ENCODE measurements at regions not wholly inside any gene's neighbourhood (a gene's known extent, or its start where the extent isn't known, plus 50 kb on each side); places are given as distances from the start of the nearest gene placed in this dataset.
"Not testable (repeated sequence)": the region's sequence is repeated elsewhere in the genome, so short reads cannot be mapped to it uniquely, and the experiment has no call there.

DNA sequence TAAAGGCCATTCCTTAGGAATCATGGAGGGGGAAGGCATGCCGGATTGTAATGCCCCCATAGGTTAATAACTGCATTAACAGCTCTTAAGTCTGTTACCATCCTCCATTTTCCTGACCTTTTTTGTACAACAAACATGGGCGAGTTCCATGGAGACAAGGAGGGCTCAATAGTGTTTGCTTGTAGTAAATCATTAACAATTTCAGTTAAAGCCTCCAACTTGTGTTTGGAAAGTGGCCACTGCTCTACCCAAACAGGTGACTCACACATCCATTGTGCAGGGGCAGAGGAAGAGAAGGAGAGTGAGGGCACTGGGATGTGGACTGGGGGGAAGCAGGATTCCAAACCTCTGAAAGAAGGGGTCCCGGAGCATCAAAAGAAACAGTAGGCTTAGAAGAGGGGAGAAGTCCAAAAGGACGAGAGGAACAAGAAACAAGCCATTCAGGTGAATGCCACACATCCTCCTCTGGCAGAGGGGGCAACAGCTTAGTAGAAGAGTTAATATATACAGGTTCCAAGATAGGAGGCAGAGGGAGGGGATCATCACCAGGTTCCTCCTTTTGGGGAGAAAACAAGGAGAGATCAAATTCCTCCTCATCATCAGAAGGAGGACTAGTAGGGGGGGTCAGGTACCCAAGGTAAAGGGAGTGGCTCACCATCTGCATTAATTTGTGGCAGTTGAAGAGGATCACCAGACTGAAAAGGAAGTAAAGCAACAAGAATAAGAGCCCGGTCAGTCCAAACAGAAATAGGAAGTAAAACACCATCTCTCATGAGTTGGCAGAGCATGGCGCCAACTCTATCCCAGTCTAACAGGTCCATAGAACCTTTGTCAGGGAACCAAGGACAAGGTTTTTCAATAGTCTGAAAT, 189.4 kb upstream of the RAI14 start:
- DNase-seq; ATAC-seq; intact Hi-C loops (cut with micrococcal nuclease): not testable (repeated sequence)

DNA sequence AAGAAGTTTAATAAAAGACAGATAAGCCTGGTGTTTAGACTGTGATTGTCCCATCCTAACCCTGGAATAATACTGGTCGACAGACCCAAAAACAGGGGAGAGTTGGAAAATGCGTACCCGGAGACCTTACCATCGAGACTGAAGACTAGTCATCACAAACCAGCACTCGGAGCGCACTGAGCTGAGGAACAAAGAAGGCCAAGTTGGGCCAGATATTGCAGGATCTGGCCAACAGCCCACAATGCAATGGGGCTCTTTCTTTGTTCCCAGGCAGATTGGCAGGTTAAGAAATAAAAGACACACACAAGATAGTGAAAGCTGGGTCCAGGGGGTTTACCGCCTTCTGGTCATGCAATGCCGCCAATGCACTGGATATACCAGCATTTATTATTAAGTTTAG, 188.7 kb upstream of the RAI14 start:
- intact Hi-C loops (cut with micrococcal nuclease): no loop called here
- DNase-seq (no peak), ATAC-seq (no peak)

DNA sequence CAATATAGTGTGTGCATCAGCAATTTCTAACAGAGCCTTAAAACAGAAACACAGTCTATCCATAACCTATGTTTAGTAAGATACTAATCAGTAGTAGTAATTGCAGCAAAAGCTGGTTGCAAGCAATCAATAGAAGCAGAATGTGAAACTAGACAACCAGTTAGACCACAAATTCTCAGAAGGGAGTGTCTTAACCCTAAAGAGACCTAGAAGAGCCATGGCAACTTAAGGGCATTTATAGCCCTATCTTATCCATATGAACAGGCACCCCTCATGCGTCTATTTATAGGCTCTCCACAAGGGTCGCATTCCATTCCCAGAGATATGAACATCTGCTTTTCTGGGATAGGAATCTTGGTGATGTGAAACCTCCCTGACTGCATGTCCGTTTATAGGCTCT, 188.1 kb upstream of the RAI14 start:
- DNase-seq; ATAC-seq; intact Hi-C loops (cut with micrococcal nuclease): not testable (repeated sequence)

DNA sequence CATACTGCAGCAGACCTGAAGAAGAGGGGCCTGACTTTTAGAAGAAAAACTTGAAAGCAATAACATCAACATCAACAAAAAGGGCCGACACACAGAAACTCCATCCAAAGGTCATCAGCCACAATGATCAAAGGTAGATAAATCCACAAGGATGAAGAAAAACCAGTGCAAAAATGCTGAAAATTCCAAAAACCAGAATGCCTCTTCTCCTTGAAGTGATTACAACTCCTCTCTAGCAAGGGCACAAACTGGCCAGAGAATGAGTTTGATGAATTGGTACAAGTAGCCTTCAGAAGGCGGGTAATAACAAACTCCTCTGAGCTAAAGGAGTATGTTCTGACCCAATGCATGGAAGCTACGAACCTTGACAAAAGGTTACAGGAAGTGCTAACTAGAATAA, 186.2 kb upstream of the RAI14 start:
- intact Hi-C loops (cut with micrococcal nuclease): no loop called here
- ATAC-seq: no peak
- DNase-seq: no peak

DNA sequence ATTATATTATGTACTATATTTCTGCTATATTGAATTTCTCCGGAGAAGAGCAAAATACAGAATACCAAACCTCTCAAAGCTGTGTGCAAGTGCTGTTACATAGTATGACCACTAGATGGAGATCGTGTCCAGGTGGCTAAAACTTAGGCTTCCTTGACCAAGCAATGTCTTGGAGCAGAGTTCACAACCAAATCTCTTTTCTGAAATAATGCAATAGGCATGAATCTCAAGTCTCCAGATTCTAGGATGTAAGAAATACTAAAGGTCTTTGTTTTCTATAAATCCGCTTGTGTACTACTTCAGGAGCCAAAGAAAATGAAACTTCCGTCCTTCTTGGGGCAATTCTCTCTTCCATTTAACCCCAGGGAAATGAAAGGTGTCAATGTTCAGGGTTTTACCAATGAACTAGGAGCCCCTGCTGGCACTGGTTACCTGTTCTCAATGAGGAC, 181.5 kb upstream of the RAI14 start:
- intact Hi-C loops (cut with micrococcal nuclease): no loop called here
- ATAC-seq (peak; percentile 66), DNase-seq (no peak)

DNA sequence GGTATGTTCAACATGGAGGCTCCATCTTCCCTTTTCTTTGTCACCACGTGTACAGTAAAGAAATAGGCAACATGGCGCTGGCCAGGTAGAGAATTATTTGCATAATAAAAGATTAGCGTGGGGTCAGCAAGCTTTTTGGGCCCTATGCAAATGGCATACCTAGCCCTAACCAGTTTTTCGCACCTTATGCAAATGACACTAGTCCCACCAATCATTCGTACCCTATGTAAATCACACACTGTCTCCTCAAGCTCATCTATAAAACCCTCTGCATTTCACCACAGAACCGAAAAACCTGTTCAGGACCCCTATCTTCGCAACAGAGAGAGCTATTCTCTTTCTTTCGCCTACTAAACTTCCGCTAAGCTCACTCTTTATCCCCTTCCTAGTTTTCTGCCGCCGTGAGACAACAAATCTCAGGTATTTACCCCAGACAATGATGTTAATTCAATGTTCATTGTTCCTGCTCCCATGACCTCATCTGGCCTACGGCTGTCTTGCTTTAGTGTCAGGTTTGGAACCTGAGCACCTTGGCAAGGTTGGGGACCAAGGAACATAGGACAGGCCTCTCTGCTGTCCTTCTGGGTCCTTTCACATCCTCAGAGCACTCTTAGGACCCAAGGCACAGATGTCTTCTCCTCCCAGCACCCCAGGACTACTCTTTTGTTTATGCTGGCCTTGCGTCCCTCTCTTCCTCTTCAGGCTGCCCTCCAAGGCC, 180.7 kb upstream of the RAI14 start:
- DNase-seq (no peak), ATAC-seq (no peak)
- intact Hi-C loops (cut with micrococcal nuclease): no loop called here

DNA sequence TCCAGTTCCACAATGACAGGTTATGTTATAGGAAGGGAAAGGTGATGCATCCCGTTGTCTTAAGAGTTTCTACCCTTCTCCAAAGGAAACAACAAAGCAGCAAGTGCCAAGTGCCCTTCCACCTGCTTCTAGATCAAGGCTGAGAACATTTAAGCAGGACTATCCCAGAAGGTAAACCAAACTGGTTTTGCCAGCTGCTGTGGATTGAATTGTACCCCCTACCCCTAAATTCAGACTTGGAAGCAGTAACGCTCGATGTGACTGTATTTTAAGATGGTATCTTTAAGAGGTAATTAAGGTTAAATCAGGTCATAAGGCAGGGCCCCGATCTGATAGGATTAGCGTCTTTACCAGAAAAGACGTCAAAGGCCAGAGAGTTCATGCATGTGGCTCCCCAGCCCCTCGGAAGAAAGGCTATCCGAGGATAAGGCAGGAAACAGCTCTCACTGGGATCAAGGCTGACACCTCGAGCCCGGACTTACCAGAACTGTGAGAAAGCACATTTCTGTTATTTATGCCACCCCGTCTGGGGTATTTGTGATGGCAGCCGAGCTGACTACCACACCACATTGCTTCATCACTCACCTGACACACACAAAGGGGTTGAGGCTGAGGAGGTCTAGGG, 179.1 kb upstream of the RAI14 start:
- intact Hi-C loops (cut with micrococcal nuclease): no loop called here
- ATAC-seq (no peak), DNase-seq (no peak)

DNA sequence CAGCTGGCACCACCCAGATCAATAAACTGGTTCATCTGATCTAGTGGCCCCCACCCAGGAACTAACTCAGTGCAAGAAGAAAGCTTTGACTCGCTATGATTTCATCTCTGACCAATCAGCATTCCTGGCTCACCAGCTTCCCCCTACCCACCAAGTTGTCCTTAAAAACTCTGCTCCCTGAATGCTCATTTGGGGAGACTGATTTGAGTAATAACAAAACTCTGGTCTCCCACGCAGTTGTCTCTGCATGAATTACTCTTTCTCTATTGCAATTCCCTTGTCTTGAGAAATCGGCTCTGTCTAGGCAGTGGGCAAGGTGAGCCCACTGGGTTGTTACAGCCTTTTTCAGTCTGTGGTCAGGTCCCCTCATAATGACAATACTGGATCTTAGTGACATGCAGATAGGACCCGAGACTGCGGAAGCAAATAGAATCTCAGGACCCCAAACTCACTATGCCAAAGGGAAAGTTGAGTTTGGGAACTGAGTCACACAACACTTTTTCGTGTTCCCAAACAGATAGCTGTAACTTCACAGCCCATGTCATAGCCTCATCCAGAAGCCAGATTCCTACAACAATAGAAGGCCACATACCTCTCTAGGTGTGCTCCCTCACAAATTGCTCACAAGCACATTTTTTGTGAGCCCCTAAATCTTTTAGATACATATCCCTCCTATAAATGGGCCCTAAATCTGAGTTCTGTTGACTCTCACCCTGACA, 175.2 kb upstream of the RAI14 start:
- ATAC-seq (no peak), DNase-seq (no peak)
- intact Hi-C loops (cut with micrococcal nuclease): loop anchor here (10.0 kb wide), 1 partner anchor 524 kb away; no protein-coding TSS in a partner anchor

DNA sequence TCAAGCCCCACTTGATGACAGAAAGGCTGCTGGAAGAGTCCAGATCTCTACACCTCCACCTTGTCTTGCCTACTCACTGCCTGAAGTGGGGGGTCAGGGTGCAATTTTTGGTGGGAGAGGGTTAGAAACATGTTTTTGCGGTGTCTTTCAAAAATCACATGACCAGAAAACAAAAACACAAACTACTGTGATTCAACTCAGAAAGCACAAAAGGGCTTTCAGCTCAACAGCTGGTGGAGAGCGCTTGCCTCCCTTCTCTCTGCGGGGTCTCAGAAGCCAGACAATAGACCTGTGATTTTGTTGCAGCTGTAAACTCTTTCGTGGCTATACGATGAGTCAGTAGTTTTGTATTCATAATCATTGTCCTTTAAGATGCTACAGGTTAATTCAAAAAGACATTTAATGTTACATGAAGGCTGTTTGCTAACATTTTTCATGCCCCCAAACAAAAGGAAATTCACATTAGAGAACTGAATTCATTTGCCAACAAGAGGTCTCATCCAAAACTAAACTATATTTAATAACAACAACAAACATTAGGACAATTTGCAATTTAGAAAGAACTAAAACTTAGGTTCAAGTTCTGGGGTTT, 172.6 kb upstream of the RAI14 start:
- intact Hi-C loops (cut with micrococcal nuclease): loop anchor here (10.0 kb wide), 1 partner anchor 521 kb away; no protein-coding TSS in a partner anchor
- ATAC-seq: no peak
- DNase-seq: no peak

DNA sequence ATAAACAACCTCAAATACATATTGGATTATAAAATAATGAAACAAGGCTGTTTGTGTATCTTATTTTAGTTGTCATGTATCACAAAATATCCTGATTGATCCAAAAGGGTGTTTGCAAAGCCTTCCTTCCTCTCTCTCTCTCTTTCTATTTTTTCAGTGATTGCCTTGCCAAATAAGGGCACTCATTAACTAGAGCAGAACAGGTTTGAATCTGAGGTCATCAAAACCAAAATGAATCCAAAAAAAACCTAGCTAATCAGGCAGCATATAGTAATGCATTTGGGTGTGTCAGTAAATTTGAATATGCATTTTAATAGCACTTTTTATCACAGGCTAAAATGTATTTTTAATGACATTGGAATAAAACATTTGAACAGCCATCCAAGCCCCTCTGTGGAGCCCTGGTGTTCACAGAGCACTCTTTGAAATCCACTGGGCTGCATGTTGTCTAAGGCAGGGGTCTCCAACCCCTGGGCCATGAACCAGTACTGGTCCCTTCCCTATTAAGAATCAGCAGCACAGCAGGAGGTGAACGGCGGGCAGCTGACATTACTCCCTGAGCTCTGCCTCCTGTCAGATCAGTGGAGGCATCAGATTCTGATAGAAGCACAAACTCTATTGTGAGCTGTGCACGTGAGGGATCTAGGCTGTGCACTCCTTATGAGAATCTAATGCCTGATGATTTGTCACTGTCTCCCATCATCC, 171.8 kb upstream of the RAI14 start:
- DNase-seq (no peak), ATAC-seq (no peak)
- intact Hi-C loops (cut with micrococcal nuclease): loop anchor here (10.0 kb wide), 1 partner anchor 520 kb away; no protein-coding TSS in a partner anchor

DNA sequence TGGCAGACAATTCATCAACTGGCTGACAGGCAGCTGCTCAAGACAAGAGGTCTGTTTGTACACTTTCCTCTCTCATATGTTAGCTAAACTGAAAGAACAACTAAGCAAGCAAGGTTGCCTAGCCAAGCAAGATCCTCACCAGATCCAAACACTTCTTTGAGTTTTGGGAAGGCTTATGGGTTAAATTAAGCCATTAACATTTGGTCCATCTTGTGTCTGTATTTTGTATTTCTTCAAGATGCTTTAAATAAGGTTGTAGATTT, 170.4 kb upstream of the RAI14 start:
- no peak for ATAC-seq
- intact Hi-C loops (cut with micrococcal nuclease): loop anchor here (10.0 kb wide), 1 partner anchor 519 kb away; no protein-coding TSS in a partner anchor
- DNase-seq: no peak

DNA sequence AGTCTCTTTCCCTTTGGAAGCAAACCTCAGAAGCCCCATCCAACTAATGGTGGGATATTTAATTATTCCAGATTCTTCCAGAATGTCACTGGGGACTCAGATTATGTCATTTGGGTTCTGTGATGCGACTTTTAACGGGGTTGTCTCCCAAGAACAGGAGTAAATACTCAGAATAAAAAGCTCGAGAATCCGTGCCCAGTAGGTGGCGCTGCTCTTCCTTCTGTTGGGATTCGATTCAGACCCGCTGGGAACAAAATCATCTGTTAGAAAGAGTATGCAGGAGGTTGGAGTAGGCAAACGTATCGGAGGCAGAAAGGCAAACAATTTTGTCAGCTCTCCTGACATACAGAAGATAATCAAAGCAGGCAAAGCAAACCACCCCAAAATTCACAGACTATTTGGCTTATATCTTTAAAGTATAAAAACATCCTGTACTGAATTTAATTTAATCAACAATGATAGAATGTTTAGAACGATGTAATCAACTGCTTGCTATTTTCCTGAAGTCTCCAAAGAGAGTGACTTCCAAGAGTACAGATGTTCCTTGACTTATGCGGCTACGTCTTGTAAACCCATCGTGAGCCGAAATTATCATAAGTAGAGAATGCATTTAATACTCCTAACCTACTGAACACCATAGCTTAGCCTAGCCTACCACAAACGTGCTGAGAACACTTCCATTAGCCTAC, 169.8 kb upstream of the RAI14 start:
- ATAC-seq: peak; percentile 81
- intact Hi-C loops (cut with micrococcal nuclease): loop anchor here (10.0 kb wide), 1 partner anchor 518 kb away; no protein-coding TSS in a partner anchor

DNA sequence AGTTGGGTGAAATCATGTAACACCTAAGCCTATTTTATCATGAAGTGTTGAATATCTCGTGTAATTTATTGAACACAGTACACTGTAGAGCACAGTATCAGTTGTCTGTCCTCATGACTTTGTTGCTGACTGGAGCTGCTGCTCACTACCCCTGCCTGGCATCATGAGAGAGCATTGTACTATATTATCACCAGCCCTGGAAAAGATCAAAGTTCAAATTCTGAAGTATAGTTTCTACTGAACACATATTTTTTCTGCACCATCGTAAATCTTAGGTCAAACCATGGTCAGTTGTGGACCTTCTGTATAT, 169.3 kb upstream of the RAI14 start:
- DNase-seq (no peak), ATAC-seq (peak; percentile 50)
- intact Hi-C loops (cut with micrococcal nuclease): loop anchor here (10.0 kb wide), 1 partner anchor 518 kb away; no protein-coding TSS in a partner anchor

More for the DNA sequence above, 169.8 kb upstream of the RAI14 start:
- peak; percentile 89 for DNase-seq

DNA sequence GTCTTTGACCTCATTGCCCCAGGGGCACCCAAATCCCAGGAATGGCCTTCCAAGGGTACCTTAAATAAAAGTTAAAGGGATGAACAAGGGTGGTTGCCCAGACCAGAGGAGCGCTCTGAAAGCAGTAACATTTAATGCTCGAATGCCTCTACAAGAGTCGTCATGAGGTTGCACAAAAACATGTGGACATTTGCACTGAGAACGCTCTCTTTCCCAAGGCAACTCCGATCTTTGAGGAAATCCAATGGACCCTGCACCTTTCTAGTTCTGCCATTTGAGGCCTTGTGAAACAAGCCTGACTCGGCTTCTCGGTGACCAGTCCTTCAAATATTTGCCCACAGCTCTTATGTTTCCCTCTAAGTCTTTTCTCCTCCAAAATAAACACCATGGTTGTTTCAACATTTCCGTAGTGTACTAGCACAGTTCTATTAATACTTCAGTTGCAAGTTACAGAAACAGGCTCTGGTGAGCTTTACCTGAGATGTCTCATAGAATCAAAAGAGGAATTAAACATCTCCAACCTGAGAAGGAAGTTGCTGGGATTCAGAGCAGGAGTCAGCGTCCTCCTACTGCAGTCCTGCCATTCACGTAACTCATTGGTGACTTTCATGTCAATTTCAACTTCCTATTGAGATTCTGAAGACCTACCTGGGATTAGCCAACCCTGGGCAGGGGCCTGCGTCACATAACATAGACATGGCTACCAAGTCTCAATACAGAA, 168.8 kb upstream of the RAI14 start:
- intact Hi-C loops (cut with micrococcal nuclease): loop anchor here (10.0 kb wide), 1 partner anchor 517 kb away; no protein-coding TSS in a partner anchor
- ATAC-seq: peak; percentile 29
- no peak for DNase-seq

DNA sequence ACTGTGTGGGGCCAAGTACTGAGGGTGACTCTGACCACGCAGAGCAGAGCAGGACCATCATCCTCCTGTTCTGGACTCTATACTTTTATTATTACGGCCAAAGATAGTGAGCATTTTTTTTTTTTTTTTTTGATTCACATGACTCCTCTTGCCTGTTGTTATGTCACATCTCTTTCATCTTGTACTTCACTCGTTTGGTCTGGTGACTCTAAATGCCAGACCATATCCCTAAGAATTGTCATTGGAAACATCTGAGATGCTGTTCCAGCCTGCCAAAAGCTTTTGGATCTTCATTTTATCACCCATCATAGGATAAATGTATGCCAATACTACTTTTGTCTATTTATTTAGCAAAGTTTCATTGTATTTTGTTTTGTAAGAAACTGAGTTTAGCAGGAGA, 168.2 kb upstream of the RAI14 start:
- ATAC-seq: no peak
- intact Hi-C loops (cut with micrococcal nuclease): loop anchor here (10.0 kb wide), 1 partner anchor 517 kb away; no protein-coding TSS in a partner anchor

DNA sequence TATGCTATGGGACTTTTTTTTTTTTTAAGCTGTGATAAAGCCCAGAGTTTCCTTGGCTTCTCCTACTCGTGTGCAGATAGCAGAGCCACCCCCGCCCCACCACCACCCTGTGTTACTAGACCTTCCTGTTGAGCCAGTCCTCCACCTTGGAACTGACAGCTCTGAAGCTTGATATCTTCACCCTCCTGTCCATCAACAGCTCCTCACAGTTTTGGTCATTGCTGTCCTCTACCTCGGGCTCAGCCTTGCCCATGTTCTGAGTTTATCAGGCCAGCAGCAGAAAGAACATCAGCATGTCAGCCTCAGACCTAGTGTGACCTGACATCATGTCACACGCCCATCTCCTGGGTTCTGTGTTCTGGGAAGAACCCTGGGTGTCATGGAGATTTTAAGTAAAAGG, 167.1 kb upstream of the RAI14 start:
- intact Hi-C loops (cut with micrococcal nuclease): loop anchor here (10.0 kb wide), 1 partner anchor 516 kb away; no protein-coding TSS in a partner anchor
- peak; percentile 63 for ATAC-seq

More for the DNA sequence above, 168.2 kb upstream of the RAI14 start:
- DNase-seq: no peak

More for the DNA sequence above, 167.1 kb upstream of the RAI14 start:
- no peak for DNase-seq
